DMS 273 treated with DMSO at 0.1 percent for 48 hours (cell line): ENCODE measurements at regions not wholly inside any gene's neighbourhood (a gene's known extent, or its start where the extent isn't known, plus 50 kb on each side); places are given as distances from the start of the nearest gene placed in this dataset.

ENCODE experiments used
- DNase-seq: peaks from one replicate; lab custom pipeline; 2025; lab: John Stamatoyannopoulos, UW

DNA sequence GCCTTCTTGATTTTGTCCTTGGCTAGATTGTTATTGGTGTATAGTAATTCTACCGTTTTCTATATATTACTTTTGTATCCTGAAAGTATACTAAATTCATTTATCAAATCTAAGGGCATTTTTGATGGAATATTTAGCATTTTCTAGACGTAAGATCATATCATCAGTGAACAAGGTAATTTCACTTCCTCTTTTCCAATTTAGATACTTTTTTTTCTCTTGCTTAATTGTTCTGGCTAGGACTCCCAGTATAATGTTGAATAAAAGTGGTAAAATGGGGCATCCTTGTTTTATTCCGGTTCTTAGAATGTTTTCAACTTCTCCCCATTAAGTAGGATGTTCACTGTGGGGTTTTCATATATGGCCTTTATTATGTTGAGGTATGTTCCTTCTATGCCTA, 260.7 kb downstream of the POLR1F start:
- no peak for DNase-seq

- DNase-seq, result peak; percentile 13
Observed at GRCh38 chr7:19442016-19442785, 266.6 kb downstream of the POLR1F start.

- DNase-seq, result no peak
Observed at GRCh38 chr7:19439517-19439916, 269.3 kb downstream of the POLR1F start.

DNA sequence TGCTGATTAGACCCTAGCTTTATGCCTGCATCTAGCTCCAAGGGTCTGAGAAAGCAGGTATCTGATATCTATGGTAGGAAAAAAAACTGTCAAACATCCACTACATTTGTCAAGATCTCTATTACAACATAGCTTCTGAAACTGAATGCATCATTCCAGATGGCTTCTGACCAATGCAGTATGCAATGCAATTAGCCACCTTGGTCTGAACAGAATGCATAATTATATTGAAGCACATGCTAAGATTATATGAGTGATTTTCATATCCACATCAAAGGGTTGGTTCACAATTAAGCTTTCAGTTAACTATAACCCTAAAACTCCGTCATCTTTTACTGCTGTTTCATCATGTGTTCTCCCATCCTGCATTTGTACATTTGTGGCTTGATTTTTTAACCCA, 271.4 kb downstream of the POLR1F start:
- no peak for DNase-seq

DNA sequence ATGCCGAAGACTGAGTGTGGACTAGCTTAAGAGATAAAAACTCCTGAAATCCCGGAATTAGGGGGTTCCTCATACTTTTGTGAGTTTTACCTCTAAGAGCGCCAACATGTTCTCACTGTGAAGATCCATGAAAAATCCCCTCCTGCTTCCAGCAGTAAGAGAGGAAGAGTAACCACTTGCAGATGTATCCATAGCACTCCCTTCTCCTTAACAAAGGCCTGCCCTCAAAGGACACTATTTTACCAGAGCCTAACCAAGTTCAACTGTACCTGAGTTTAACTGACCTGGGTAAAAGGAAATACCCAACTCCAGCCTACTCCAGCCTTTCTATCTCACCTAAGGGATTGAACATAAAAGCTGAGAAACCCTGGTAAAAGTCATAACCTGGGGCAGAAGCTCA, 280.9 kb downstream of the POLR1F start:
- DNase-seq, result no peak

DNA sequence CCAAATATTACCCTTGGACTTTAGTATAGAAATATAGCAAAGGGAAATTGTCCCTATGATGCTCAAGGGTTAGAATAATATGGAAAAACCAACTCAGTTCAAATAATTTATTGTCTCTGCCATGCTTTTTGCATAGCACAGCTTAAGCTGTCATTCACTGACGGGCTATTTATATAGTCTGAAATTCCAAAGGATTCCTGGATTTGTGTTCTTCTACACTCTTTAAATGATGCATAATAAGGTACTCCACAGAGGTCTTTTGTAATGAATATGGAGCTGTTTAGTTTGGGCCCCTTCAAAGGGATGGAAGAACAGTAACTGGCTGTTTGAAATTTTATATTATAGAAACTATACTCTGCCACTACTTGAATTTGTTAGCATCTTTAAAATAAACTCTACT, 276.6 kb upstream of the FERD3L start:
- no peak for DNase-seq

DNA sequence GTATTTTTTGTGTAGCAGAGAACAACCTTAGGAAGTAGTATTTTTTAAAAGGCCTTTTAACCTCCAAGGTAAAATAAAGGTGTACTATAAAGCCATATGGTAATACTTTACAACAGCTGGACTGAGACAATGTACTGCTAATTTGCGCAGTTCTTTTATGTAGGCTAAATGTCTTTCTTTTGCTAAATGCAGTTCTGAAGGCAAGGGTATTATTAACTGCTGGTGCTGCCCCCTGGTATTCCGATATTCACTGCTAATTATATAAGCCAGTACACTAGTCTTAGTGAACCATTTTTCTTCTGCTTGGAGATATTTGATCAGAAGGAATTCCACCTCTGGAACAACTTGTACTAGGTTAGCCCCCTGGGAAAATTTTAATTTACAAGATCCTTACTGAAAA, 272.0 kb upstream of the FERD3L start:
- DNase-seq, result no peak

- no peak for DNase-seq
Observed at GRCh38 chr7:19415123-19415522, 269.9 kb upstream of the FERD3L start.

GRCh38 chr7:19413443-19413965, 268.3 kb upstream of the FERD3L start:
- DNase-seq, result no peak

- no peak for DNase-seq
Observed at GRCh38 chr7:19410691-19411090, 265.5 kb upstream of the FERD3L start.

- DNase-seq, result no peak
Observed at GRCh38 chr7:19410106-19410505, 264.9 kb upstream of the FERD3L start.

GRCh38 chr7:19408706-19409220, 263.5 kb upstream of the FERD3L start:
- no peak for DNase-seq

DNA sequence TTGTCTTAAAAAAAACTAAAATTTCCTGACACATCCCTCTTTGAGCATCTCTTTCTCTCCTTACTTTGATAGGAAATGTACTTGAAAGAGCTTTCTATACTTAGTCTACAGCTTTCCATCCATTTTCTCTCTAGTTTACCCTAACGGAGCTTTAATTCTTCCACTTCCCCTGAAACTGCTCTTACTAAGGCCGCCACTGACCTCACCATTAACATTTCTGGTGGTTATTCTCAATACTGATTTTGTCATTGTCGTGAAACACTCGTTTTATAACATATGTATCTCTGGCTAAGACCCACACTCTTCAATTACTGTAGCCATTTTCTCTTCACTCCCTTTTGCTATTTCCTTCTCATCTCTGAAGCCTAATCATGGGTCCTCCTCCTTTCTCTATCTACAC, 262.0 kb upstream of the FERD3L start:
- DNase-seq, result no peak

DNA sequence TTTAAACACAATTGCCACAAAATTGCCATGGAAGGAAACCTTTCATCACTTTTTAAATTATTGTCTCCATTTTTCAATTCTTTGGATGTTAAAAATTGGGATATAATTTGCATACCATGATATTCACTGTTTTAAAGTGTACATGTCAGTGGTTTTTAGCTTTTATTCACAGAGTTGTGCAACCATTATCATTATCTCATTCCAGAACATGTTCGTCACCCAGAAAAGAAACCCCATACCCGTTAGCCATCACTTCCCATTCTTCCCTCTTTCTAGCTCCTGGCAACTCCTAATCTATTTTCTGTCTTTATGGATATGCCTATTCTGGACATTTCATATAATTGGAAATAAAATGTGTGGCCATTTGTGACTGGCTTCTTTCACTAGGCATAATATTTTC, 260.3 kb upstream of the FERD3L start:
- DNase-seq, result no peak

- peak; percentile 42 for DNase-seq
Observed at GRCh38 chr7:19404912-19405329, 259.7 kb upstream of the FERD3L start.

DNA sequence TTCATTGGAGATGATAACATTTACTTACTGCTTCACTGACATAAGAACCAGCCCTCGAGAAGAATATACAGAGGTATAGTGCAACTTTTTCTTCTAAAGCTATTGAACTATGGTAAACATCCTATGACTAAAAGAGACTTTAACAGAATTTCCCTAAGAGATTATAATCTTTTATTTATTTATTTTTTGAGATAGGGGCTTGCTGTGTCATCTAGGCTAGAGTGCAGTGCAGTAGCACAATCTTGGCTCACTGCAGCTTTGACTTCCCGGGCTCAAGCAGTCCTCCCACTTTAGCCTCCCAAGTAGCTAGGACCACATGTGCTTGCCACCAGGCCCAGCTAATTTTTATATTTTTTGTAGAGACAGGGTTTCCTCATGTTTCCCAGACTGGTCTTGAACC, 258.5 kb upstream of the FERD3L start:
- DNase-seq, result no peak

DNA sequence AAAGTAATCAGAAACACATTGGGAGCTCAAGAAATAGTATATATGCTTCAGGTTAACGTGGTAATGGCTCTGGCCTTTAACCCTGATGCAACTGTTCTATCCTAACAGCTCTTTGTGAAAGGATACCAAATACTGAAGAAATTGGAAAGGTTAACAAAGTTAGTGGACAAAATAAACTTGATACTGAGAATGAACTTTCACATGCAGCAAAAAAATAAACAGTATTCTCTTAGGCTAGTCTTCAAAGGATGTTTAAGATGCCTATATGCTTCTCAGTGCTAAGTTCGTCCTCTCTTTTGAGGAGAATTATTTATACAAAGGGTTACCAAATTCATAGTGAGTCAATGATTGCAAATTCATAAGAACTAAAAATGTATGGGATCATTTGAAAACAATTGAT, 256.2 kb upstream of the FERD3L start:
- DNase-seq, result no peak

DNA sequence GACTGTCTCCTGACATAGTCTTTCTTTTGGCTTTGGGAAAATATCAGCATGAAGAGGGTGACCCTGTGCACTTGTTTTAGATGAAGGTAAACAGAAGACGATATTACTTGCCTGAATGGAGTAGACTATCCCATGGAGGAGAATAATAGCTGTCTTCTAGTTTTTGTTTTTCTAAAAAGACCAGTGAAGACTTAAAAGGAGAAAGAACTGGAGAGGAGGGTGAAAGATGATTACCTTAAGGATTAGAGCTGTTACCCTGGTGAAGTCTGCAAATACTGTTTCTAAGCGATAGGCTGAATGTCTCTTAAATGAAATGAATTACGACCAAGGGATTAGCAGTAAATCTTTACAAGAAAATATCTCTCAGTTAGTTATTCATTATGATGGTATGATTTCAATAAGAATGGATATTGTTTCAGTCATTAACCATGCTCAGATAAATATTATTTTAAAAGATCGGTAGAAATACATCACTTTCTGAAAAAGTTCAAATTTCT, 255.6 kb upstream of the FERD3L start:
- DNase-seq, result no peak

DNA sequence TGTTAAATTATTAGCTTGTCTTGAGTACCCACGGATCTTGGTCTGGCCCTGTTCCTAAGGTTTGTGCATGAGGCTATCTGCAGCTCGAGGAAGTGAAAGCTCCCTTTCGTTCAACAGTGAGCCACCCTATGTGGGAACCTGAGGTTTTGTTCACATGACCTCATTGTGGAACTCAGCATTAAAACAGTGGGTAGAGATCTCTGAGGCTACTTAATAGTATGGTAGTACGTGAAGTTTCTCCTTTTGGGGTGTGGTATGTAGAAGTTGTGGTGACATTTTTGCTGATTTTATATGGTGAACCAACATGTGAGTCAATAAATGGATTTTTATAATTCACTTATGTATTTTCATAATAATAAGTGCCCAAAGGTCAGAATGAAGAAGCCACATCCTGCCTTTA, 252.7 kb upstream of the FERD3L start:
- DNase-seq, result no peak

DNA sequence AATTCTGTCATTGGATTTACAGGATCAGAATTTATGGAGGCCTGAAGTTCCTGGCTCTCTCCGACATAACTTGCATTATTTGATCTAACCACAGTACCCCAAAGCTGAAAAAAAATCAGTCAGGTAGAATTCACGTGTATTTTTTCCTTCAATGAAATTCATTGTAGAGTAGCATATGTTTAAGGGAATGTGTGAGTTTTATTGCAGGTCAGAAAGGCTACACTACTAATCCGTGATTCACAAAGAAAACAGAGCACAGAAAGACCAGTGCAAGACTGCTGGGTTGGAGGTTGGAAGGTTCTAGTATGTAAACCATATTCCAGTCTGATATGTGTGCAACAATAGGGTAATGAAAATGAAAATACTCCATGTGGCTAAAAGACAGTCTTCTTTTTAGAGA, 247.0 kb upstream of the FERD3L start:
- no peak for DNase-seq

DNA sequence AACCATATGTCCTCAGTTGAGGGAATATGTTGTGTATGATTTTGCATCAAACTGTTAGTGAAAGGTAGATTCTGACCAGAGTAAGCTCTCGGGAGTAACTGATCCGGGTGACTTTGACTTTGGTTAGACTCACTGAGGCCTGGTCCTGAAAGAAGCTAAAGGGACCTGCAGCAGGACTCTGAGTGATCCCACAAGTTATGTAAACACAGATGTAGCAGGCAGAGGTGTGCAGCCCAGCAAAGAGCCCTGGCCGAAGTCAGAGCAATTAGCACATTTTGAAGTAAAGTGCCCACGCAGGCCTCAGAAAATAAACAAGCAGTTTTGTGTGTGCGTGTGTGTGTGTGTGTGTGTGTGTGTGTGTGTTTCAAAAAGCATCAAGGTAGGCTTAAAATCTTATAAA, 245.6 kb upstream of the FERD3L start:
- no peak for DNase-seq

GRCh38 chr7:19381321-19381720, 236.1 kb upstream of the FERD3L start:
- DNase-seq, result no peak

DNA sequence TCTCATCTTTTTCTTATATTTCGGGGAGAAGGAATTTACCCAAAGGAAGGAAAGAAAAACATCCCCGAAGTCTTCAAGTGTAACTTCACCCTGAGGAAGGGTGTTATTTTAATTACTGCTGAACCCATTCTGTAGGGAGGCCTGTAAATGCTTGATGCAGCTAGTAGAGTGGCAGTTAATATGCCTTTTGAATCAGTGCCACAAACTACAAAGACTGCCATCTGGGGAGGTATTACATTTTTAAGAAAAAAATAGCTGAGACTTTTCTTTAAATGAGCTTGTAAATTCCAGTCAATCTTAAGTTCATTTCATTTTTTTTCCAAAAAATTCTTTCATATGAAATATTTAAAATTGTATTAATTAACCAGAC, 233.1 kb upstream of the FERD3L start:
- peak; percentile 88 for DNase-seq
